ENCODE measurements at regions not wholly inside any gene's neighbourhood (a gene's known extent, or its start where the extent isn't known, plus 50 kb on each side); places are given as distances from the start of the nearest gene placed in this dataset.
A peak's percentile ranks its signal among the peaks of the same experiment; 100 is the strongest.

DNA sequence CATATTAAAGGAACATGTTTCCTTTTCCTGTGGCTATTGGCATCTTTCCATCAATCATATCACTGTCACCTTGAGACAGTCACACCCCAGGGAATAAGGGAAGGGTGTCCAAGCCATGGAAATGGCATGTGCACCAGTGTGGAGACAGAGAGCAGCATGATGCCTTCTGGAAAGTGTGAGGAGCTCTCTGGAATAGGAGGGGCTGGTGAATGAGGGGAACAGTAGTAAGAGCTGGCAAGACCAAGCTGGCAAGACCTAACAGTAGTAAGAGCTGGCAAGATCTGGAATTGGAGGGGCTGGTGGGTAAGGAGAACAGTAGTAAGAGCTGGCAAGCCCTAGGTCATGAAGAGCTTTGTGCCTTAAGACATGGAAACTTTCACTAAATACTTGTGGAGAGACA is 186.7 kb downstream of the C1orf94 start:
- Histone ChIP-seq H3K4me1 (no peaks in the 10 kb centered on the region), H3K9me3 (no peaks in the 10 kb centered on the region), H3K4me3 (no peak overlapping the region), H3K27ac (no peak overlapping the region), H3K27me3 (ENCODE audit: low read depth) (peaks cover 5% of the 10 kb centered on the region), H3K36me3 (no peaks in the 10 kb centered on the region)
- no peak for TF ChIP-seq CTCF (IDR thresholded peaks at IDR 0.05)
- intact Hi-C loops (cut with DNase I) = no loop called here
- no peak for DNase-seq
- ATAC-seq = peak in 1 of 2 donors; percentile 8

- Histone ChIP-seq H3K27ac (no peak overlapping the region), H3K36me3 (no peaks in the 10 kb centered on the region), H3K4me3 (no peak overlapping the region), H3K27me3 (ENCODE audit: low read depth) (peaks cover 5% of the 10 kb centered on the region), H3K4me1 (no peaks in the 10 kb centered on the region), H3K9me3 (no peaks in the 10 kb centered on the region)
- ATAC-seq = no peak
- DNase-seq = no peak
- TF ChIP-seq CTCF (IDR thresholded peaks at IDR 0.05) = no peak
- intact Hi-C loops (cut with DNase I) = no loop called here
Measured at GRCh38 chr1:34363915-34364314, 187.2 kb downstream of the C1orf94 start.

DNA sequence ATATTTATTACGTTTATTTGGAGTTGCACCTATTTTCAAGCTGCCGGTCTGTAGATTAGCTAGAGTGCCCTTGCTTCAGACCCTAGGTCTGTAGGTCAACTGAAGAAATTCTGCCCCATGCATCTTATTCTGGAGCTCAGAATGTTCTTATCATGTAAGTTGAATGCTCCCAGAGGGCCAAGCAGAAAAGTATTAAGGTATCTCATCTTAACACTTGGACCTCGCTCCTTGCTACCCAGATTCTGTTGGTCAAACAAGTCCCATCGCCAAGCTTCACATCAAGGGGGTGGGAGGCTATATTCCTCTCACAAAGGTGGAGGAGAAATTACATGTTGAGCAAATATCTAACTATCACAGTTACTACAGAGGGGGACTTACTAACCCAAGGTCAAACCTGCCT is 187.7 kb downstream of the C1orf94 start:
- H3K4me1 ChIP-seq = no peaks in the 10 kb centered on the region
- intact Hi-C loops (cut with DNase I) = no loop called here
- TF ChIP-seq CTCF (IDR thresholded peaks at IDR 0.05) = no peak
- H3K36me3 ChIP-seq = no peaks in the 10 kb centered on the region
- ATAC-seq (no peak), DNase-seq (no peak)
- no peak overlapping the region for H3K27ac ChIP-seq
- H3K4me3 ChIP-seq = no peak overlapping the region
- peaks cover 5% of the 10 kb centered on the region for H3K27me3 ChIP-seq (ENCODE audit: low read depth)
- H3K9me3 ChIP-seq = no peaks in the 10 kb centered on the region

- intact Hi-C loops (cut with DNase I) = no loop called here
- no peak for ATAC-seq
- Histone ChIP-seq H3K27ac (no peak overlapping the region), H3K27me3 (ENCODE audit: low read depth) (peaks cover 5% of the 10 kb centered on the region), H3K9me3 (no peaks in the 10 kb centered on the region), H3K4me3 (no peak overlapping the region), H3K36me3 (no peaks in the 10 kb centered on the region), H3K4me1 (no peaks in the 10 kb centered on the region)
- TF ChIP-seq CTCF (IDR thresholded peaks at IDR 0.05) = no peak
- DNase-seq = no peak
Measured at GRCh38 chr1:34365295-34365694, 188.6 kb downstream of the C1orf94 start.

DNA sequence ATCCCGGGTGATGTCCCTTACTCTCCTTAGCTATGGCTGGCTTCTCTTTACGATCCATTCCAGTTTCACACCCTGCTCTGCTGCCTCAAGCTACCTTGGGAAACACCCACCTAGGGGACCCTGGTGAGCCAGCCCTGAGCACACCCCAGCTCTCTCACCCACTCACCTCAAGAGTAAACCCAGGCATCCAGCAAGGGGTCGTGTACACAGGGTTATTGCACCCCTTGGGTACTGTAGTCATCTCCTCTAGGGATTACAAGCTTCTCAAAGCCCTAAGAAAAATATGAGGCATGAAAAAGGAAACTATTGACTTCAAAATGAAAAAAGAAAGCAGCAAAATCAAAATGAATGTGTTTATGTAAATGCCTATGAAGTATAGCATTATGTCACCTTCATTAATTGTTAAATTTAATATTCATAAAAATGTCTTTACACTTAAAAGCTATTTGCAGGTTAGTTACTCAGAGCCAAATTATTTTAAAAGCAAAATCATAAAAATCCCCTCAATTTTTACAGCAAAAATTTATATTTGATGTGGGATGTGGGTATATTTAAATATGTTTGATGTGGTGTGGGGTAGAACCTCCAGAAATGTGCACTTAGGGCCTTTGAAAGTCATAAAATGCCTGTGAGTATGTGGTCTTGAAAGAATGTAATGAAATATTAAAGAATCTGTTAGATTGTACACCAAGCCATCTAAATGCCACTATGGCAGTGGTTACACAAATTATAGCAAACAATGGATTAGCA is 190.3 kb downstream of the C1orf94 start:
- H3K4me1 ChIP-seq = no peaks in the 10 kb centered on the region
- no peak overlapping the region for H3K4me3 ChIP-seq
- H3K27ac ChIP-seq = no peak overlapping the region
- no peak for ATAC-seq
- H3K36me3 ChIP-seq = no peaks in the 10 kb centered on the region
- DNase-seq = no peak
- intact Hi-C loops (cut with DNase I) = no loop called here
- H3K9me3 ChIP-seq = no peaks in the 10 kb centered on the region
- H3K27me3 ChIP-seq (ENCODE audit: low read depth) = no peaks in the 10 kb centered on the region
- no peak for TF ChIP-seq CTCF (IDR thresholded peaks at IDR 0.05)

Measured in lower lobe of right lung (tissue), 2 donors.